ENCODE measurements at regions not wholly inside any gene's neighbourhood (a gene's known extent, or its start where the extent isn't known, plus 50 kb on each side); places are given as distances from the start of the nearest gene placed in this dataset.

DNA sequence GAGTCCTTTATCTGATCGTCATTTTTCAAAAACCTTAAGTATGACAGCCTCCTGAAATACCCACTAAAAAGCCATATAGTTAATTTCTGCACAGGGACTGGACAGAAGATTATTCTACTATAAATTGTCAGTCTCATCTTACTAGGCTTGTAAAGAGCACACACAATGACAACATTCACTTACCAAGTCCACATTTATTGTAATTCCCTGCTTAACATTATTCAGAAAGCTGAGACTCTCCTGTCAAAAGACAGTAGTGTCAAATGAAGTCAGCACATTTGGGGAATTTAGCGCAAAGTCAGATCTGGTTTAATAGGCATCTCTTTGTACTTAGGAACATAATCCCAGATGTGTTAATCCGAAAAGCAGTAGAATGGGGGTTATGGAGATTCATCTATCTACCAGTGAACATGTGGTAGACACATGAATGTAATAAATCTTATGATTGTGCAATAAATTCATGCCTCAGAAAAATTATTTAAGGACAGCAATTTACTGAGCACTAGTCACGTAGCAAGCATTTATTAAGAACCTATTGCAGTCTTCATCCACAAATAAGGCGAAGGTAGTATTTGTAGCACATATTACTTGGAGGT lies 224.6 kb upstream of the GPC6 start:
- TF ChIP-seq MXI1 (IDR thresholded peaks at IDR 0.05; ENCODE audit: borderline replicate concordance, low read depth, low read length): no peak
- no peak for TF ChIP-seq RFX5 (IDR thresholded peaks at IDR 0.05; ENCODE audit: low read depth, low read length)
- TF ChIP-seq, protein P1, sequence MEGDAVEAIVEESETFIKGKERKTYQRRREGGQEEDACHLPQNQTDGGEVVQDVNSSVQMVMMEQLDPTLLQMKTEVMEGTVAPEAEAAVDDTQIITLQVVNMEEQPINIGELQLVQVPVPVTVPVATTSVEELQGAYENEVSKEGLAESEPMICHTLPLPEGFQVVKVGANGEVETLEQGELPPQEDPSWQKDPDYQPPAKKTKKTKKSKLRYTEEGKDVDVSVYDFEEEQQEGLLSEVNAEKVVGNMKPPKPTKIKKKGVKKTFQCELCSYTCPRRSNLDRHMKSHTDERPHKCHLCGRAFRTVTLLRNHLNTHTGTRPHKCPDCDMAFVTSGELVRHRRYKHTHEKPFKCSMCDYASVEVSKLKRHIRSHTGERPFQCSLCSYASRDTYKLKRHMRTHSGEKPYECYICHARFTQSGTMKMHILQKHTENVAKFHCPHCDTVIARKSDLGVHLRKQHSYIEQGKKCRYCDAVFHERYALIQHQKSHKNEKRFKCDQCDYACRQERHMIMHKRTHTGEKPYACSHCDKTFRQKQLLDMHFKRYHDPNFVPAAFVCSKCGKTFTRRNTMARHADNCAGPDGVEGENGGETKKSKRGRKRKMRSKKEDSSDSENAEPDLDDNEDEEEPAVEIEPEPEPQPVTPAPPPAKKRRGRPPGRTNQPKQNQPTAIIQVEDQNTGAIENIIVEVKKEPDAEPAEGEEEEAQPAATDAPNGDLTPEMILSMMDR (conservative IDR thresholded peaks at IDR 0.05; ENCODE audit: low read depth, low read length): no peak
- no peak for TF ChIP-seq MAZ (IDR thresholded peaks at IDR 0.05; ENCODE audit: borderline replicate concordance, low read depth, low read length)
- TF ChIP-seq, protein P2, sequence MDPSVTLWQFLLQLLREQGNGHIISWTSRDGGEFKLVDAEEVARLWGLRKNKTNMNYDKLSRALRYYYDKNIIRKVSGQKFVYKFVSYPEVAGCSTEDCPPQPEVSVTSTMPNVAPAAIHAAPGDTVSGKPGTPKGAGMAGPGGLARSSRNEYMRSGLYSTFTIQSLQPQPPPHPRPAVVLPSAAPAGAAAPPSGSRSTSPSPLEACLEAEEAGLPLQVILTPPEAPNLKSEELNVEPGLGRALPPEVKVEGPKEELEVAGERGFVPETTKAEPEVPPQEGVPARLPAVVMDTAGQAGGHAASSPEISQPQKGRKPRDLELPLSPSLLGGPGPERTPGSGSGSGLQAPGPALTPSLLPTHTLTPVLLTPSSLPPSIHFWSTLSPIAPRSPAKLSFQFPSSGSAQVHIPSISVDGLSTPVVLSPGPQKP (IDR thresholded peaks at IDR 0.05; ENCODE audit: borderline replicate concordance, low read depth, low read length): no peak
- TF ChIP-seq CHD1 (IDR thresholded peaks at IDR 0.05; ENCODE audit: low read depth, low read length): no peak
- TF ChIP-seq POLR2A (IDR thresholded peaks at IDR 0.05; ENCODE audit: low read depth, low read length): no peak
- no peak for TF ChIP-seq FOS (IDR thresholded peaks at IDR 0.05; ENCODE audit: low read depth, low read length)
